ENCODE measurements at regions not wholly inside any gene's neighbourhood (a gene's known extent, or its start where the extent isn't known, plus 50 kb on each side); places are given as distances from the start of the nearest gene placed in this dataset.

GRCh38 chr9:73548201-73548600, 396.5 kb downstream of the ANXA1 start:
- TF ChIP-seq MYC (IDR thresholded peaks at IDR 0.05; ENCODE audit: low read depth, low read length) = no peak
- no peak for TF ChIP-seq FOS (IDR thresholded peaks at IDR 0.05; ENCODE audit: borderline replicate concordance, insufficient read depth, low read length)
- TF ChIP-seq, protein P1, sequence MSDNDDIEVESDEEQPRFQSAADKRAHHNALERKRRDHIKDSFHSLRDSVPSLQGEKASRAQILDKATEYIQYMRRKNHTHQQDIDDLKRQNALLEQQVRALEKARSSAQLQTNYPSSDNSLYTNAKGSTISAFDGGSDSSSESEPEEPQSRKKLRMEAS (IDR thresholded peaks at IDR 0.05; ENCODE audit: insufficient read depth, insufficient read length) = no peak
- no peak for TF ChIP-seq JUN (IDR thresholded peaks at IDR 0.05; ENCODE audit: borderline replicate concordance, insufficient read depth, insufficient read length, low read depth)
- TF ChIP-seq POLR2A (IDR thresholded peaks at IDR 0.05; ENCODE audit: low read depth, low read length) = no peak
- no peak for TF ChIP-seq POLR2AphosphoS5 (IDR thresholded peaks at IDR 0.05; ENCODE audit: insufficient read depth, low read depth, low read length)
- no peak for TF ChIP-seq CTCF (IDR thresholded peaks at IDR 0.05; ENCODE audit: extremely low read depth in 1 of 2, insufficient read depth in 1 of 2, low read depth in 1 of 2, low read length in 2 of 2)
- no peak for TF ChIP-seq GATA2 (IDR thresholded peaks at IDR 0.05; ENCODE audit: insufficient read depth, insufficient read length, low read depth, low read length)
- TF ChIP-seq EZH2 (IDR thresholded peaks at IDR 0.05; ENCODE audit: borderline replicate concordance, low read depth, low read length, severe bottlenecking) = no peak
- no peaks in the 10 kb centered on the region for H3K4me1 ChIP-seq (ENCODE audit: control insufficient read depth, extremely low read depth, insufficient read depth, low read length)
- no peak overlapping the region for H3K27ac ChIP-seq (ENCODE audit: insufficient read depth, low read depth, low read length)
- no peaks in the 10 kb centered on the region for H4K20me1 ChIP-seq (replicated peaks; ENCODE audit: control insufficient read depth, extremely low read depth, insufficient read depth, low read length)
- H3K79me2 ChIP-seq (ENCODE audit: control insufficient read depth, insufficient read depth, low read length) = no peaks in the 10 kb centered on the region
- no TSS peak for BruUV-seq (replicated peaks)
- ChIA-PET POLR2A (no interaction called here), CTCF (no interaction called here)
- no peak overlapping the region for H2AFZ ChIP-seq (ENCODE audit: low read depth, low read length)
- H3K9me1 ChIP-seq (replicated peaks; ENCODE audit: control insufficient read depth, extremely low read depth, insufficient read depth, low read length) = no peaks in the 10 kb centered on the region
- no peak overlapping the region for H3K4me3 ChIP-seq (replicated peaks in 1 of 3; ENCODE audit: insufficient read depth in 1 of 3, low read depth in 1 of 3, low read length in 3 of 3)
- DNase-seq (ENCODE audit: low read depth, low spot score) (no peak), FAIRE-seq (no peak)
- H3K9me3 ChIP-seq (replicated peaks; ENCODE audit: control insufficient read depth, insufficient read depth, low read length) = no peaks in the 10 kb centered on the region
- H3K36me3 ChIP-seq (ENCODE audit: control insufficient read depth in 2 of 2, extremely low read depth in 1 of 2, insufficient read depth in 2 of 2, low read length in 2 of 2) = no peaks in the 10 kb centered on the region
- H3K4me2 ChIP-seq (ENCODE audit: insufficient read depth, low read length) = no peak overlapping the region
- no peaks in the 10 kb centered on the region for H3K27me3 ChIP-seq (ENCODE audit: control insufficient read depth in 2 of 2, insufficient read depth in 2 of 2, low read length in 2 of 2)
- dilution Hi-C loops (cut with MboI; ENCODE audit: extremely low pct_ligation_motif_present, low sequenced_read_pairs) (no loop called here), intact Hi-C loops (cut with micrococcal nuclease) (no loop called here)
- H3K9ac ChIP-seq (replicated peaks; ENCODE audit: extremely low read depth, insufficient read depth, low read length) = no peak overlapping the region

All from endothelial cell of umbilical vein (primary cell).